HEK293 (cell line): ENCODE measurements at regions not wholly inside any gene's neighbourhood (a gene's known extent, or its start where the extent isn't known, plus 50 kb on each side); places are given as distances from the start of the nearest gene placed in this dataset.

Experiments used
- CTCF ChIA-PET: fragments of 350-600 bp; formaldehyde crosslinking; extraction: SDS; loops from one replicate; lab custom pipeline; 2021; ENCODE audit warnings: antibody characterized with exemption; lab: Yijun Ruan, JAX
- POLR2A ChIA-PET: fragments of 300-600 bp; formaldehyde crosslinking; extraction: SDS; loops from one replicate; lab custom pipeline; 2020; ENCODE audit warnings: antibody characterized with exemption, inconsistent platforms; lab: Yijun Ruan, JAX
- H3K27ac ChIP-seq: fragments of 200-500 bp; sonication (Bioruptor generic); 2 replicates; pipeline ENCODE4 v1.5.1; 2014; ENCODE audit warnings: low read depth, low read length, control low read depth, inconsistent platforms; ENCODE audit errors: extremely low read depth
- H3K36me3 ChIP-seq, 2 experiments: fragments of 200-500 bp in 1 of 2; sonication (Bioruptor generic) in 1 of 2; 1 replicate in 1 of 2; 2 replicates in 1 of 2; pipeline ENCODE4 v1.5.1; 2014 to 2017; ENCODE audit warnings: inconsistent platforms in 2 of 2, low read length in 2 of 2; ENCODE audit not compliant: control insufficient read depth in 2 of 2, insufficient read depth in 1 of 2
- H3K4me1 ChIP-seq: fragments of 200-500 bp; sonication (Bioruptor generic); 2 replicates; pipeline ENCODE4 v1.5.1; 2014; ENCODE audit warnings: mild to moderate bottlenecking, low read length, inconsistent platforms; ENCODE audit not compliant: control insufficient read depth, insufficient read depth
- H3K4me3 ChIP-seq: 2 replicates; pipeline ENCODE4 v1.5.1; 2011; ENCODE audit warnings: low read depth, mild to moderate bottlenecking, control low read depth, low read length, moderate library complexity
- H3K9me3 ChIP-seq: fragments of 200-500 bp; sonication (Bioruptor generic); 2 replicates; pipeline ENCODE4 v1.5.1; 2014; ENCODE audit warnings: low read depth, low read length, inconsistent platforms; ENCODE audit not compliant: control insufficient read depth, insufficient read depth
- GLI2 ChIP-seq: fragments of 450-650 bp; formaldehyde crosslinking; IDR thresholded peaks from 2 replicates; pipeline ENCODE4; 2017; ENCODE audit warnings: missing biosample characterization, missing genetic modification characterization, low read depth, borderline replicate concordance
- MEIS1 ChIP-seq: sonication (generic); formaldehyde crosslinking; IDR thresholded peaks from 2 replicates; pipeline ENCODE4 v1.8.1; 2022; ENCODE audit warnings: missing genetic modification reagents, mild to moderate bottlenecking, borderline replicate concordance
- TSHZ1 ChIP-seq: fragments of 450-650 bp; formaldehyde crosslinking; IDR thresholded peaks from 2 replicates; pipeline ENCODE4 v1.5.1; 2016; ENCODE audit warnings: missing biosample characterization, missing genetic modification characterization, borderline replicate concordance
- YY2 ChIP-seq: fragments of 450-650 bp; formaldehyde crosslinking; IDR thresholded peaks from 2 replicates; pipeline ENCODE4 v1.5.1; 2016; ENCODE audit warnings: missing biosample characterization, missing genetic modification characterization
- ZBTB7A ChIP-seq: fragments of 450-650 bp; formaldehyde crosslinking; IDR thresholded peaks from 2 replicates; pipeline ENCODE4 v1.5.1; 2016; ENCODE audit warnings: low read depth, missing biosample characterization, missing genetic modification characterization
- ZFP37 ChIP-seq: fragments of 450-650 bp; formaldehyde crosslinking; IDR thresholded peaks from 2 replicates; pipeline ENCODE4 v1.5.1; 2016; ENCODE audit warnings: missing biosample characterization, missing genetic modification characterization
- ZNF10 ChIP-seq: fragments of 450-650 bp; formaldehyde crosslinking; IDR thresholded peaks from 2 replicates; pipeline ENCODE4 v1.5.1; 2017; ENCODE audit warnings: missing biosample characterization, missing genetic modification characterization
- ZNF132 ChIP-seq: fragments of 450-650 bp; formaldehyde crosslinking; IDR thresholded peaks from 2 replicates; pipeline ENCODE4 v1.5.1; 2017; ENCODE audit warnings: missing biosample characterization, missing genetic modification characterization, borderline replicate concordance
- ZNF175 ChIP-seq: fragments of 450-650 bp; formaldehyde crosslinking; IDR thresholded peaks from 2 replicates; pipeline ENCODE4 v1.5.1; 2016; ENCODE audit warnings: missing biosample characterization, missing genetic modification characterization
- ZNF214 ChIP-seq: fragments of 450-650 bp; formaldehyde crosslinking; IDR thresholded peaks from 2 replicates; pipeline ENCODE4 v1.5.1; 2017; ENCODE audit warnings: missing biosample characterization, mild to moderate bottlenecking, missing genetic modification characterization, borderline replicate concordance
- ZNF248 ChIP-seq: fragments of 450-650 bp; formaldehyde crosslinking; IDR thresholded peaks from 2 replicates; pipeline ENCODE4 v1.5.1; 2017; ENCODE audit warnings: missing biosample characterization, missing genetic modification characterization
- ZNF292 ChIP-seq: fragments of 450-650 bp; formaldehyde crosslinking; IDR thresholded peaks from 2 replicates; pipeline ENCODE4 v1.5.1; 2016; ENCODE audit warnings: low read depth, missing biosample characterization, missing genetic modification characterization, borderline replicate concordance
- ZNF354C ChIP-seq: fragments of 450-650 bp; formaldehyde crosslinking; IDR thresholded peaks from 2 replicates; pipeline ENCODE4 v1.5.1; 2016; ENCODE audit warnings: missing biosample characterization, missing genetic modification characterization, low read depth, borderline replicate concordance
- ZNF394 ChIP-seq: fragments of 450-650 bp; formaldehyde crosslinking; IDR thresholded peaks from 2 replicates; pipeline ENCODE4 v1.5.1; 2016; ENCODE audit warnings: missing biosample characterization, missing genetic modification characterization, mild to moderate bottlenecking, moderate library complexity, borderline replicate concordance
- ZNF624 ChIP-seq: fragments of 450-650 bp; formaldehyde crosslinking; IDR thresholded peaks from 2 replicates; pipeline ENCODE4 v1.5.1; 2017; ENCODE audit warnings: missing biosample characterization, missing genetic modification characterization
- ZNF76 ChIP-seq: fragments of 450-650 bp; formaldehyde crosslinking; IDR thresholded peaks from 2 replicates; pipeline ENCODE4; 2016; ENCODE audit warnings: low read depth, missing biosample characterization, missing genetic modification characterization, borderline replicate concordance
- TF ChIP-seq, protein P1 (sequence below): fragments of 450-650 bp; formaldehyde crosslinking; IDR thresholded peaks from 2 replicates; pipeline ENCODE4 v1.5.1; 2017; ENCODE audit warnings: missing biosample characterization, missing genetic modification characterization
- TF ChIP-seq, protein P2 (sequence below): fragments of 450-650 bp; formaldehyde crosslinking; IDR thresholded peaks from 2 replicates; pipeline ENCODE4 v1.5.1; 2016; ENCODE audit warnings: missing biosample characterization, missing genetic modification characterization, borderline replicate concordance
- TF ChIP-seq, protein P3 (sequence below): fragments of 450-650 bp; formaldehyde crosslinking; IDR thresholded peaks from 2 replicates; pipeline ENCODE4 v1.5.1; 2016; ENCODE audit warnings: missing biosample characterization, missing genetic modification characterization
- TF ChIP-seq, protein P4 (sequence below): fragments of 450-650 bp; formaldehyde crosslinking; IDR thresholded peaks from 2 replicates; pipeline ENCODE4 v1.5.1; 2017; ENCODE audit warnings: missing biosample characterization, mild to moderate bottlenecking, missing genetic modification characterization, moderate library complexity
- TF ChIP-seq, protein P5 (sequence below): fragments of 450-650 bp; formaldehyde crosslinking; IDR thresholded peaks from 2 replicates; pipeline ENCODE4 v1.5.1; 2017; ENCODE audit warnings: missing biosample characterization, missing genetic modification characterization

GRCh38 chr16:64397042-64397441, 724.8 kb downstream of the CDH11 start (continued):
- TF ChIP-seq, protein P1, sequence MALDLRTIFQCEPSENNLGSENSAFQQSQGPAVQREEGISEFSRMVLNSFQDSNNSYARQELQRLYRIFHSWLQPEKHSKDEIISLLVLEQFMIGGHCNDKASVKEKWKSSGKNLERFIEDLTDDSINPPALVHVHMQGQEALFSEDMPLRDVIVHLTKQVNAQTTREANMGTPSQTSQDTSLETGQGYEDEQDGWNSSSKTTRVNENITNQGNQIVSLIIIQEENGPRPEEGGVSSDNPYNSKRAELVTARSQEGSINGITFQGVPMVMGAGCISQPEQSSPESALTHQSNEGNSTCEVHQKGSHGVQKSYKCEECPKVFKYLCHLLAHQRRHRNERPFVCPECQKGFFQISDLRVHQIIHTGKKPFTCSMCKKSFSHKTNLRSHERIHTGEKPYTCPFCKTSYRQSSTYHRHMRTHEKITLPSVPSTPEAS (tag by site-specific recombination): no peak
- TF ChIP-seq ZNF624 (tag by site-specific recombination): no peak
- TF ChIP-seq ZNF10 (tag by site-specific recombination): no peak
- no peak for TF ChIP-seq ZNF248 (tag by site-specific recombination)
- no peak for TF ChIP-seq ZNF175 (tag by site-specific recombination)

- no peaks in the 10 kb centered on the region for H3K4me1 ChIP-seq
- no peak overlapping the region for H3K27ac ChIP-seq
- no peaks in the 10 kb centered on the region for H3K36me3 ChIP-seq
- CTCF ChIA-PET: no interaction called here
- POLR2A ChIA-PET: no interaction called here
- no peaks in the 10 kb centered on the region for H3K9me3 ChIP-seq
- H3K4me3 ChIP-seq: no peak overlapping the region
- TF ChIP-seq TSHZ1 (tag by site-specific recombination): no peak
- TF ChIP-seq ZNF76 (tag by site-specific recombination): no peak
- TF ChIP-seq ZNF354C: no peak
- TF ChIP-seq, protein P2, sequence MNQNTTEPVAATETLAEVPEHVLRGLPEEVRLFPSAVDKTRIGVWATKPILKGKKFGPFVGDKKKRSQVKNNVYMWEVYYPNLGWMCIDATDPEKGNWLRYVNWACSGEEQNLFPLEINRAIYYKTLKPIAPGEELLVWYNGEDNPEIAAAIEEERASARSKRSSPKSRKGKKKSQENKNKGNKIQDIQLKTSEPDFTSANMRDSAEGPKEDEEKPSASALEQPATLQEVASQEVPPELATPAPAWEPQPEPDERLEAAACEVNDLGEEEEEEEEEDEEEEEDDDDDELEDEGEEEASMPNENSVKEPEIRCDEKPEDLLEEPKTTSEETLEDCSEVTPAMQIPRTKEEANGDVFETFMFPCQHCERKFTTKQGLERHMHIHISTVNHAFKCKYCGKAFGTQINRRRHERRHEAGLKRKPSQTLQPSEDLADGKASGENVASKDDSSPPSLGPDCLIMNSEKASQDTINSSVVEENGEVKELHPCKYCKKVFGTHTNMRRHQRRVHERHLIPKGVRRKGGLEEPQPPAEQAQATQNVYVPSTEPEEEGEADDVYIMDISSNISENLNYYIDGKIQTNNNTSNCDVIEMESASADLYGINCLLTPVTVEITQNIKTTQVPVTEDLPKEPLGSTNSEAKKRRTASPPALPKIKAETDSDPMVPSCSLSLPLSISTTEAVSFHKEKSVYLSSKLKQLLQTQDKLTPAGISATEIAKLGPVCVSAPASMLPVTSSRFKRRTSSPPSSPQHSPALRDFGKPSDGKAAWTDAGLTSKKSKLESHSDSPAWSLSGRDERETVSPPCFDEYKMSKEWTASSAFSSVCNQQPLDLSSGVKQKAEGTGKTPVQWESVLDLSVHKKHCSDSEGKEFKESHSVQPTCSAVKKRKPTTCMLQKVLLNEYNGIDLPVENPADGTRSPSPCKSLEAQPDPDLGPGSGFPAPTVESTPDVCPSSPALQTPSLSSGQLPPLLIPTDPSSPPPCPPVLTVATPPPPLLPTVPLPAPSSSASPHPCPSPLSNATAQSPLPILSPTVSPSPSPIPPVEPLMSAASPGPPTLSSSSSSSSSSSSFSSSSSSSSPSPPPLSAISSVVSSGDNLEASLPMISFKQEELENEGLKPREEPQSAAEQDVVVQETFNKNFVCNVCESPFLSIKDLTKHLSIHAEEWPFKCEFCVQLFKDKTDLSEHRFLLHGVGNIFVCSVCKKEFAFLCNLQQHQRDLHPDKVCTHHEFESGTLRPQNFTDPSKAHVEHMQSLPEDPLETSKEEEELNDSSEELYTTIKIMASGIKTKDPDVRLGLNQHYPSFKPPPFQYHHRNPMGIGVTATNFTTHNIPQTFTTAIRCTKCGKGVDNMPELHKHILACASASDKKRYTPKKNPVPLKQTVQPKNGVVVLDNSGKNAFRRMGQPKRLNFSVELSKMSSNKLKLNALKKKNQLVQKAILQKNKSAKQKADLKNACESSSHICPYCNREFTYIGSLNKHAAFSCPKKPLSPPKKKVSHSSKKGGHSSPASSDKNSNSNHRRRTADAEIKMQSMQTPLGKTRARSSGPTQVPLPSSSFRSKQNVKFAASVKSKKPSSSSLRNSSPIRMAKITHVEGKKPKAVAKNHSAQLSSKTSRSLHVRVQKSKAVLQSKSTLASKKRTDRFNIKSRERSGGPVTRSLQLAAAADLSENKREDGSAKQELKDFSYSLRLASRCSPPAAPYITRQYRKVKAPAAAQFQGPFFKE: no peak
- no peak for TF ChIP-seq MEIS1 (CRISPR knock-in tag)
- TF ChIP-seq, protein P3, sequence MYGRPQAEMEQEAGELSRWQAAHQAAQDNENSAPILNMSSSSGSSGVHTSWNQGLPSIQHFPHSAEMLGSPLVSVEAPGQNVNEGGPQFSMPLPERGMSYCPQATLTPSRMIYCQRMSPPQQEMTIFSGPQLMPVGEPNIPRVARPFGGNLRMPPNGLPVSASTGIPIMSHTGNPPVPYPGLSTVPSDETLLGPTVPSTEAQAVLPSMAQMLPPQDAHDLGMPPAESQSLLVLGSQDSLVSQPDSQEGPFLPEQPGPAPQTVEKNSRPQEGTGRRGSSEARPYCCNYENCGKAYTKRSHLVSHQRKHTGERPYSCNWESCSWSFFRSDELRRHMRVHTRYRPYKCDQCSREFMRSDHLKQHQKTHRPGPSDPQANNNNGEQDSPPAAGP: no peak
- TF ChIP-seq, protein P4, sequence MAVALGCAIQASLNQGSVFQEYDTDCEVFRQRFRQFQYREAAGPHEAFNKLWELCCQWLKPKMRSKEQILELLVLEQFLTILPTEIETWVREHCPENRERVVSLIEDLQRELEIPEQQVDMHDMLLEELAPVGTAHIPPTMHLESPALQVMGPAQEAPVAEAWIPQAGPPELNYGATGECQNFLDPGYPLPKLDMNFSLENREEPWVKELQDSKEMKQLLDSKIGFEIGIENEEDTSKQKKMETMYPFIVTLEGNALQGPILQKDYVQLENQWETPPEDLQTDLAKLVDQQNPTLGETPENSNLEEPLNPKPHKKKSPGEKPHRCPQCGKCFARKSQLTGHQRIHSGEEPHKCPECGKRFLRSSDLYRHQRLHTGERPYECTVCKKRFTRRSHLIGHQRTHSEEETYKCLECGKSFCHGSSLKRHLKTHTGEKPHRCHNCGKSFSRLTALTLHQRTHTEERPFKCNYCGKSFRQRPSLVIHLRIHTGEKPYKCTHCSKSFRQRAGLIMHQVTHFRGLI (tag by site-specific recombination): no peak
- TF ChIP-seq ZNF214 (tag by site-specific recombination): no peak
- no peak for TF ChIP-seq ZNF292 (tag by site-specific recombination)
- no peak for TF ChIP-seq ZNF132 (tag by site-specific recombination)
- no peak for TF ChIP-seq ZFP37 (tag by site-specific recombination)
- TF ChIP-seq YY2: no peak
- TF ChIP-seq GLI2 (tag by site-specific recombination): no peak
- no peak for TF ChIP-seq ZBTB7A (tag by site-specific recombination)
- TF ChIP-seq ZNF394: no peak
- TF ChIP-seq, protein P5, sequence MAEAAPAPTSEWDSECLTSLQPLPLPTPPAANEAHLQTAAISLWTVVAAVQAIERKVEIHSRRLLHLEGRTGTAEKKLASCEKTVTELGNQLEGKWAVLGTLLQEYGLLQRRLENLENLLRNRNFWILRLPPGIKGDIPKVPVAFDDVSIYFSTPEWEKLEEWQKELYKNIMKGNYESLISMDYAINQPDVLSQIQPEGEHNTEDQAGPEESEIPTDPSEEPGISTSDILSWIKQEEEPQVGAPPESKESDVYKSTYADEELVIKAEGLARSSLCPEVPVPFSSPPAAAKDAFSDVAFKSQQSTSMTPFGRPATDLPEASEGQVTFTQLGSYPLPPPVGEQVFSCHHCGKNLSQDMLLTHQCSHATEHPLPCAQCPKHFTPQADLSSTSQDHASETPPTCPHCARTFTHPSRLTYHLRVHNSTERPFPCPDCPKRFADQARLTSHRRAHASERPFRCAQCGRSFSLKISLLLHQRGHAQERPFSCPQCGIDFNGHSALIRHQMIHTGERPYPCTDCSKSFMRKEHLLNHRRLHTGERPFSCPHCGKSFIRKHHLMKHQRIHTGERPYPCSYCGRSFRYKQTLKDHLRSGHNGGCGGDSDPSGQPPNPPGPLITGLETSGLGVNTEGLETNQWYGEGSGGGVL (tag by site-specific recombination): no peak
Measured at GRCh38 chr16:64394061-64394460, 727.8 kb downstream of the CDH11 start.
